PC-9 (cell line): ENCODE measurements at regions not wholly inside any gene's neighbourhood (a gene's known extent, or its start where the extent isn't known, plus 50 kb on each side); places are given as distances from the start of the nearest gene placed in this dataset.
A peak's percentile ranks its signal among the peaks of the same experiment; 100 is the strongest.

Experiments used
- BruUV-seq: library from RNA; stranded (reverse); fragments of 400-500 nt; replicated peaks from 2 replicates; lab custom pipeline; 2021; lab: Mats Ljungman, UMichigan
- CTCF ChIA-PET: fragments of 300-600 bp; sonication (Branson Sonifier 250); formaldehyde crosslinking; loops from one replicate; lab custom pipeline; 2022; ENCODE audit warnings: antibody characterized with exemption; lab: Charles Lee
- POLR2A ChIA-PET: fragments of 300-600 bp; sonication (Branson Sonifier 250); formaldehyde crosslinking; loops from one replicate; lab custom pipeline; 2022; ENCODE audit warnings: antibody characterized with exemption; ENCODE audit not compliant: unreplicated experiment; lab: Charles Lee
- DNase-seq, 2 experiments: peaks; one replicate each; pipeline versions ENCODE4 v3.0.0 to v3.0.0-alpha.2; 2015 to 2022; ENCODE audit warnings: mixed read lengths in 1 of 2
- H2AFZ ChIP-seq: fragments of 200-600 bp; sonication (generic); 2 replicates; pipeline ENCODE4 v1.8.1; 2017; ENCODE audit warnings: antibody characterized with exemption
- H3F3A ChIP-seq: fragments of 200-600 bp; sonication (generic); 2 replicates; pipeline ENCODE4 v1.8.1; 2017; ENCODE audit warnings: antibody characterized with exemption, mild to moderate bottlenecking, low read depth; ENCODE audit not compliant: insufficient read depth
- H3K27ac ChIP-seq: fragments of 200-600 bp; sonication (generic); 2 replicates; pipeline ENCODE4 v1.6.1; 2016; ENCODE audit warnings: mixed run types
- H3K27me3 ChIP-seq: fragments of 200-600 bp; sonication (generic); 2 replicates; pipeline ENCODE4 v1.6.1; 2016; ENCODE audit warnings: low read depth, mixed run types; ENCODE audit not compliant: insufficient read depth
- H3K36me3 ChIP-seq: fragments of 200-600 bp; sonication (generic); 2 replicates; pipeline ENCODE4 v1.6.1; 2016; ENCODE audit warnings: low read depth, mixed run types
- H3K4me1 ChIP-seq: fragments of 200-600 bp; sonication (generic); replicated peaks from 2 replicates; pipeline ENCODE4 v1.6.1; 2016; ENCODE audit warnings: mixed run types; ENCODE audit not compliant: insufficient read depth
- H3K4me2 ChIP-seq: fragments of 200-600 bp; sonication (generic); 2 replicates; pipeline ENCODE4 v1.6.1; 2017; ENCODE audit warnings: mixed run types
- H3K4me3 ChIP-seq: fragments of 200-600 bp; sonication (generic); 2 replicates; pipeline ENCODE4 v1.6.1; 2016; ENCODE audit warnings: mixed run types
- H3K79me2 ChIP-seq: fragments of 200-600 bp; sonication (generic); 2 replicates; pipeline ENCODE4 v1.6.1; 2017; ENCODE audit warnings: low read depth, mixed run types
- H3K9me2 ChIP-seq: fragments of 200-600 bp; sonication (generic); 2 replicates; pipeline ENCODE4 v1.8.1; 2017; ENCODE audit warnings: mild to moderate bottlenecking; ENCODE audit not compliant: insufficient read depth
- H3K9me3 ChIP-seq: fragments of 200-600 bp; sonication (generic); 2 replicates; pipeline ENCODE4 v1.8.1; 2016; ENCODE audit warnings: low read depth; ENCODE audit not compliant: insufficient read depth
- H4K20me1 ChIP-seq: fragments of 200-600 bp; sonication (generic); 2 replicates; pipeline ENCODE4 v1.8.1; 2017; ENCODE audit not compliant: insufficient read depth
- EZH2 ChIP-seq: fragments of 200-600 bp; sonication (generic); IDR thresholded peaks from 2 replicates; pipeline ENCODE4 v1.8.0; 2017; ENCODE audit warnings: antibody characterized with exemption, low read depth
- intact Hi-C: fragments of 100-400 bp; cut with micrococcal nuclease; formaldehyde crosslinking; loops from one replicate; pipeline ENCODE4 v1.10.0; 2022; ENCODE audit not compliant: unreplicated experiment
- TF ChIP-seq, protein P1 (sequence below): fragments of 200-600 bp; sonication (generic); conservative IDR thresholded peaks from 2 replicates; pipeline ENCODE4 v1.6.1; 2017; ENCODE audit warnings: mixed run types, antibody characterized with exemption, mild to moderate bottlenecking, moderate library complexity

DNA sequence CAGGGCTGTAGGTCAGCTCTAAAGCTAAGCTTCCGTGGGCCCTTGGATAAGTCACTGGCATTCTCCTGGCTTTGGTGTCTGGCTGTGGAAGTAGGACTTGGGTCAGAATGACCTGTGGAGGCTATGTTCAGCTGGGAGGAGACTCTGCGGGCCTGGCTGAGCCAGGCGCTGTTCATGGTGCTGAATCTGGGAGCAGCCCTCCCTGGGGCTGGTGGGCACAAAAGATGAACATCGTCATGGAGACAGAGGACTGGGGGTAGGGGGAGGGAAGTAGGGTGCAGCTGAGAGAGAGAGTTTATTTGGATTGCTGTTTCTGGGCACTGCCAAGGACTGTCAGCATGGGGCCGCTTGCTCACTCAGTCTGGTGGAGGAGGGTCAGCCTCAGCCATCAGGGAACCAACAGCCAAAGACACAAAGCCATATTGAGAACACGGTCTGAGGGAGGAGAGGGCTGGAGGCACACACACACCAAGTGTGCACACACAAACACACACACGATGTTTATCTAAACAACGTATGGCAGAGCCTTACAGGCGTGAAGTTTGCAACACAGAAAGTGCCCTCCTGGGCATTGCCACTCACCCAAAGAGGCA lies 120.7 kb upstream of the LINGO1 start:
- H3K27me3 ChIP-seq = peaks cover 75% of the 10 kb centered on the region

DNA sequence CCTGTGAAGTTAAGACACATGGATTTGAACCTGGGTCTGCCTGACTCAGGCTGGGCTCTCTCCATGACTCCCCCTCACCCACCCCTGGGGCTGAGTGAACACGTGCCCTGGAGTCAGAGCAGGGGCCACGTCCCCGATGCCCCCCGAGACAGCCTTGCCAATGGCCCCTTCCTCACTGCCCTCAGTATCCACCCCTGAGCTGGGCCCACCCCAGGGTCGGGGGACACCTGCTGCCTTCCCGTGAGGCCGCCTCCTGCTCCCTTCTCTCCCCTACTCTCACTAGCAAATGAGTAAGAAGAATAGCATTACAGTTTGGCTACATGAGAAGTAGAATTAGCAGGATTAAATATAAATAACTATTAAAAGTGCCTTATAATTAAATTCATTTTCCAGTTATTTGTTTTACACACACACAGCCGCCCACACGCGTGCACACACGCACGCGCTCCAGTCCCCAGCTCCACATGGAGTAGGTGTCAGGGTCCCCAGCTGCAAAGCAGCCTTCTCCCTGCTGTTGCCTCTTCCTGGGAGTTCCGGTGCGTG lies 117.4 kb upstream of the LINGO1 start:
- H3K9me2 ChIP-seq = no peaks in the 10 kb centered on the region
- H3K4me1 ChIP-seq = no peaks in the 10 kb centered on the region
- no TSS peak for BruUV-seq
- H4K20me1 ChIP-seq = no peaks in the 10 kb centered on the region; the same call in 1 of the 2 replicates
- no peaks in the 10 kb centered on the region for H3K36me3 ChIP-seq
- H3K79me2 ChIP-seq = no peaks in the 10 kb centered on the region
- CTCF ChIA-PET = no interaction called here
- no peak overlapping the region for H3K27ac ChIP-seq
- no peak overlapping the region for H2AFZ ChIP-seq
- no peak for DNase-seq
- TF ChIP-seq, protein P1, sequence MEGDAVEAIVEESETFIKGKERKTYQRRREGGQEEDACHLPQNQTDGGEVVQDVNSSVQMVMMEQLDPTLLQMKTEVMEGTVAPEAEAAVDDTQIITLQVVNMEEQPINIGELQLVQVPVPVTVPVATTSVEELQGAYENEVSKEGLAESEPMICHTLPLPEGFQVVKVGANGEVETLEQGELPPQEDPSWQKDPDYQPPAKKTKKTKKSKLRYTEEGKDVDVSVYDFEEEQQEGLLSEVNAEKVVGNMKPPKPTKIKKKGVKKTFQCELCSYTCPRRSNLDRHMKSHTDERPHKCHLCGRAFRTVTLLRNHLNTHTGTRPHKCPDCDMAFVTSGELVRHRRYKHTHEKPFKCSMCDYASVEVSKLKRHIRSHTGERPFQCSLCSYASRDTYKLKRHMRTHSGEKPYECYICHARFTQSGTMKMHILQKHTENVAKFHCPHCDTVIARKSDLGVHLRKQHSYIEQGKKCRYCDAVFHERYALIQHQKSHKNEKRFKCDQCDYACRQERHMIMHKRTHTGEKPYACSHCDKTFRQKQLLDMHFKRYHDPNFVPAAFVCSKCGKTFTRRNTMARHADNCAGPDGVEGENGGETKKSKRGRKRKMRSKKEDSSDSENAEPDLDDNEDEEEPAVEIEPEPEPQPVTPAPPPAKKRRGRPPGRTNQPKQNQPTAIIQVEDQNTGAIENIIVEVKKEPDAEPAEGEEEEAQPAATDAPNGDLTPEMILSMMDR = no peak
- TF ChIP-seq EZH2 = no peak
- peaks cover 63% of the 10 kb centered on the region for H3K27me3 ChIP-seq
- H3F3A ChIP-seq = no peaks in the 10 kb centered on the region
- no peak overlapping the region for H3K4me3 ChIP-seq
- H3K9me3 ChIP-seq = no peaks in the 10 kb centered on the region
- intact Hi-C loops = no loop called here
- H3K4me2 ChIP-seq = no peak overlapping the region
- POLR2A ChIA-PET = no interaction called here

More for the DNA sequence above, 120.7 kb upstream of the LINGO1 start:
- no peak overlapping the region for H2AFZ ChIP-seq
- intact Hi-C loops = no loop called here
- H3K4me3 ChIP-seq = no peak overlapping the region
- peak in 1 of 2 experiments; percentile 18 for DNase-seq
- H3K9me2 ChIP-seq = no peaks in the 10 kb centered on the region
- H3K27ac ChIP-seq = no peak overlapping the region
- no peak overlapping the region for H3K4me2 ChIP-seq
- H3K36me3 ChIP-seq = no peaks in the 10 kb centered on the region
- no peaks in the 10 kb centered on the region for H4K20me1 ChIP-seq
- no peaks in the 10 kb centered on the region for H3F3A ChIP-seq
- TF ChIP-seq, protein P1 = no peak
- TF ChIP-seq EZH2 = no peak
- no peaks in the 10 kb centered on the region for H3K4me1 ChIP-seq
- H3K9me3 ChIP-seq = no peaks in the 10 kb centered on the region
- no peaks in the 10 kb centered on the region for H3K79me2 ChIP-seq
- no TSS peak for BruUV-seq
- ChIA-PET POLR2A (no interaction called here), CTCF (no interaction called here)

DNA sequence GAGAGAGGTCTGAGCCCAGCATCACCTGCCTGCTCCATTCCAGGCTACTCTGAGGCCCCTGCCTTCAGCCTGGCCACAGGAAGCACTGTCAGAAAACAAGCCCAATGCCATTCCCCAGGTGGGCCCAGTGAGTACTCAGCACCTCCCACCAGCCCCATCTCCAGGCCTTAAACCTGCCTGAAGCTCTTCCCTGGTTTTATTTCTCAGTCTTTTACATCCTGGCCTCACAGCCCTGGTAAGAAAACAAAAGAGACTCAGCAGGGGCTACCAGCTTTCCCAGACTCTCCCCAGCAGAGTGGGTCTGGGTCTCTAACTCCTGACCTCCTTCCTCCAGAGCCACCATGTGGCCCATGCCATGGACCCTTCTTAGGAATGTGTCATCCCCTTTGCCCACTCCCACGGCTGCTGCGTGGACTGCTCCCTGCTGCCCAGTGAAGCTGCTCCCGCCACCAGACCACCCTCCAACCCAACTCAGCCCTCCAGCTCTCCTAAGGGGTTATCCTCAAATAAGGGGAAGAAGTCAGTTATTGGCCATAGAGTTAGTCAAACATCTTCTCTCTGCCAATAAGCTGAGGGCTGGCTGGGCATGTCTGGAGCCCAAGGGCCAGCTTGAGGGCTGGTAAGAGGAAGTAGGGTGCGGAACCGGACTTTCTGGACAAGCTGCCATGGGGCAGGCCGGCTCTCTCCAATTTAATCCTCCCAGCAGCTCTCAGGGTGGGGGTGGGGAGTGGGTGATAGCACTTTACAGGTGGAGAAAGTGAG lies 116.7 kb upstream of the LINGO1 start:
- no peaks in the 10 kb centered on the region for H3K9me3 ChIP-seq
- H3K4me3 ChIP-seq = no peak overlapping the region
- no peak overlapping the region for H3K27ac ChIP-seq
- no peaks in the 10 kb centered on the region; the same call in 1 of the 2 replicates for H4K20me1 ChIP-seq
- intact Hi-C loops = no loop called here
- BruUV-seq = no TSS peak
- H3K79me2 ChIP-seq = no peaks in the 10 kb centered on the region
- POLR2A ChIA-PET = no interaction called here
- TF ChIP-seq, protein P1 = no peak
- no peak for TF ChIP-seq EZH2
- no peak overlapping the region for H3K4me2 ChIP-seq
- peaks cover 68% of the 10 kb centered on the region for H3K27me3 ChIP-seq
- no peaks in the 10 kb centered on the region for H3K36me3 ChIP-seq
- no peaks in the 10 kb centered on the region for H3K4me1 ChIP-seq
- no peak for DNase-seq
- H3F3A ChIP-seq = no peaks in the 10 kb centered on the region
- CTCF ChIA-PET = no interaction called here
- no peak overlapping the region for H2AFZ ChIP-seq
- no peaks in the 10 kb centered on the region for H3K9me2 ChIP-seq
